Thymus (tissue), 11 donors: ENCODE measurements at regions not wholly inside any gene's neighbourhood (a gene's known extent, or its start where the extent isn't known, plus 50 kb on each side); places are given as distances from the start of the nearest gene placed in this dataset.

Source experiments
- DNase-seq, 9 donors: peaks; one replicate each; pipeline ENCODE4 v3.0.0-alpha.2; 2013; ENCODE audit warnings: low spot score in 9 of 9, low read depth in 6 of 9, missing footprints in 1 of 9
- H3K27ac ChIP-seq, 2 donors: one replicate each; pipeline ENCODE4 v1.5.1; 2013; ENCODE audit warnings: control low read depth in 1 of 2, low read depth in 1 of 2, low read length in 1 of 2, mild to moderate bottlenecking in 1 of 2, moderate library complexity in 1 of 2
- H3K27me3 ChIP-seq, 2 donors: one replicate each; pipeline ENCODE4 v1.5.1; 2013; ENCODE audit warnings: low read length in 1 of 2; ENCODE audit not compliant: control insufficient read depth in 2 of 2, insufficient read depth in 1 of 2
- H3K36me3 ChIP-seq, 2 donors: one replicate each; pipeline ENCODE4 v1.5.1; 2013; ENCODE audit warnings: low read length in 1 of 2, mild to moderate bottlenecking in 1 of 2, moderate library complexity in 1 of 2; ENCODE audit not compliant: control insufficient read depth in 2 of 2, insufficient read depth in 2 of 2
- H3K4me1 ChIP-seq, 2 donors: one replicate each; pipeline ENCODE4 v1.5.1; 2013; ENCODE audit warnings: low read length in 2 of 2; ENCODE audit not compliant: control insufficient read depth in 2 of 2, insufficient read depth in 2 of 2
- H3K4me3 ChIP-seq, 2 donors: one replicate each; pipeline ENCODE4 v1.5.1; 2013; ENCODE audit warnings: low read length in 2 of 2, control low read depth in 1 of 2, mild to moderate bottlenecking in 1 of 2
- H3K9me3 ChIP-seq, 2 donors: one replicate each; pipeline ENCODE4 v1.5.1; 2013; ENCODE audit warnings: low read length in 1 of 2, mild to moderate bottlenecking in 1 of 2; ENCODE audit not compliant: control insufficient read depth in 2 of 2, insufficient read depth in 1 of 2
- WGBS: extraction: QIAGEN DNeasy Blood & Tissue Kit; methylation state at CpG from one replicate; pipeline ENCODE4 v1.1.7; 2013; 5-methylcytosine and 5-hydroxymethylcytosine counted together
- donor health status: healthy.

DNA sequence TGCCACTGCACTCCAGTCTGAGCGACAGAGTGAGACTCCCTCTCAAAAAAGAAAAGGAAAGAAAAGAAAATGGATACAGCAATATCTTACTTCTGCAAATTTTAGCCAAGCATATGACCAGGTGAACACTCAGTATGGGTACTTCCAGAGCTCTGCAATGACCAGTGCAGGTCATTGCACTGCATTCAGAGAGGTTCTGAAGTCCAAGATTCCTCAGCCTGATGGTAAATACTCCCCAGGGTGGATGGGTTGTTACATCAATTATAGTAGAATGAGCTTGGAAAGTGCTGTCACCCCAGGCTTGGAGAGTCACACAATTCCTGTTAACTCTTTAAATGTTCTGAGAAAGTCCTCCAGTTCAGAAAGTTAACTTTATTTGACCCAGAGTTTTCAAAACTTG is 103.7 kb downstream of the RPLP1 start:
- 100% methylated on average over 1 of the region's 1 CpG for WGBS
- no peaks in the 10 kb centered on the region for H3K27me3 ChIP-seq
- DNase-seq = no peak
- H3K4me3 ChIP-seq = no peak overlapping the region
- H3K4me1 ChIP-seq = no peaks in the 10 kb centered on the region
- H3K27ac ChIP-seq = no peak overlapping the region
- no peaks in the 10 kb centered on the region for H3K36me3 ChIP-seq
- H3K9me3 ChIP-seq = peaks cover 0 to 13% of the 10 kb centered on the region in 2 donors

DNA sequence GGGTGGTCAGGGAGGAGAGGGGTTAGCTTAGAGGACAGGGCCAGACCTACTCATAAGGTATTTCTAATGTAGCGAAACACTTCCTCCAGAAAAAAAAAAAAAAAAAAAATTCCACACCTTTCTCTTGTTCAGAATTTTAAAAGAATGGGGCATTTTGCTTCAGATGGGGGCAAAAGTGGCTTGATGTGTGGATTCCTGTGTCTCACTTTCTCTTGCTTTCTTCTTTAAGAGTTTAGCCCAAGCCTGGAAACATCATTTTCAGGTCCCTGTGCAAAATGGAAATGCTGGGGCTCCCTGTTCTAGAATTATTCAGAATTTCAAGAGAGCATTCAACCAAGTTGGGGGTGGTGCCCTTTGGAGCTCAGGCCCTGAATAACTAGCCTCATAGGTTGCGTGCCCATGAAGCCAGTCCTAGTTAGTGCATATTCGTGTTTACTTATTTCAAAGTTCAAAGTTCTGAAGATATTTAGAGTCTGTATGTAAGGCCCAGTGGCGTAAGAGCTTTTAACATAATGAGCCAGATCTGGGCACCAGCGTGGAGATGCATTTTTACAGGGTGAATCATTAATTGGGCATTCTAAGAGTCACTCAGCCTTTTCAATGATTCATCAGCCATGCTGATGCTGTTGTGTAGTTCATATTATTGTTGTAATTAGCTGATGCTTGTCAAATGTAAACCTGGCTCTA is 104.5 kb downstream of the RPLP1 start:
- DNase-seq = no peak
- WGBS = 96% methylated on average over 5 of the region's 5 CpGs
- H3K27me3 ChIP-seq = no peaks in the 10 kb centered on the region
- H3K9me3 ChIP-seq = peaks cover 0 to 7% of the 10 kb centered on the region in 2 donors
- H3K4me3 ChIP-seq = no peak overlapping the region
- no peak overlapping the region for H3K27ac ChIP-seq
- no peaks in the 10 kb centered on the region for H3K36me3 ChIP-seq
- H3K4me1 ChIP-seq = no peaks in the 10 kb centered on the region

DNA sequence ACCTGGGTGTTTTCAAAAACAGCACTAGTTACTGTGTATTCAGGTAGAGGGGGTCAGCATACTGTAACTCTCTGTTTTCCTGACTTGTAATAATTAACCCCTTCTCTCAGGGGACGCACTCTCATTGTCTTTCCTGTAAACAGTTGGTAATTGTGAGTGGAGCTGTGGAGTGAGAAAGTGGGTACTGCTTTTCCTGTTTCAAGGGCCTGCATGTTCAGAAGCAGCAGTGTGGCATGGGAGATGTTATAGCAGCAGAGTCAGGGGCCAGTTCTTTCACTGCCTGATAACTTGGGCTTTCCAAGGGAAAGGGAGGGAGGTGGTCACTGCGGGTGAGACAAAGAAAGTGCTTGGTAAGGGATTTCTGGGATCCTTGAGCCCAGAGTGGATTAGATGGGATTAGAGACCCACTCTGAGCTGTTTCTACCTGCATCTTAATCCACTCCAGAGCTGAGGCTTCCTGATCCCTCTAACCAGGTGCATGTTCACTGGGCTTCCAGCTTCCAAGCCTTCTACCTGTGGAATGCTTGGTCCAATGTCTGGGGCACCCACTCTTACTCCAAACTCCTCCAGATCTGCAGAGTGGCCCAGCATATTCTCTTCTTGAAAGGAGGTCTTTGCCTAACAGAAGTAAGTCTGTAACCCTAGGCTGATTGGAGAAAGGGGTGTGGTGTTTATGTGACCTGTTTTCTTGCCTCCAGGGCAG is 105.2 kb downstream of the RPLP1 start:
- DNase-seq = no peak
- H3K4me1 ChIP-seq = no peaks in the 10 kb centered on the region
- no peaks in the 10 kb centered on the region for H3K27me3 ChIP-seq
- H3K9me3 ChIP-seq = no peaks in the 10 kb centered on the region
- H3K36me3 ChIP-seq = no peaks in the 10 kb centered on the region
- no peak overlapping the region for H3K4me3 ChIP-seq
- WGBS = 96% methylated on average over 2 of the region's 2 CpGs
- H3K27ac ChIP-seq = no peak overlapping the region

DNA sequence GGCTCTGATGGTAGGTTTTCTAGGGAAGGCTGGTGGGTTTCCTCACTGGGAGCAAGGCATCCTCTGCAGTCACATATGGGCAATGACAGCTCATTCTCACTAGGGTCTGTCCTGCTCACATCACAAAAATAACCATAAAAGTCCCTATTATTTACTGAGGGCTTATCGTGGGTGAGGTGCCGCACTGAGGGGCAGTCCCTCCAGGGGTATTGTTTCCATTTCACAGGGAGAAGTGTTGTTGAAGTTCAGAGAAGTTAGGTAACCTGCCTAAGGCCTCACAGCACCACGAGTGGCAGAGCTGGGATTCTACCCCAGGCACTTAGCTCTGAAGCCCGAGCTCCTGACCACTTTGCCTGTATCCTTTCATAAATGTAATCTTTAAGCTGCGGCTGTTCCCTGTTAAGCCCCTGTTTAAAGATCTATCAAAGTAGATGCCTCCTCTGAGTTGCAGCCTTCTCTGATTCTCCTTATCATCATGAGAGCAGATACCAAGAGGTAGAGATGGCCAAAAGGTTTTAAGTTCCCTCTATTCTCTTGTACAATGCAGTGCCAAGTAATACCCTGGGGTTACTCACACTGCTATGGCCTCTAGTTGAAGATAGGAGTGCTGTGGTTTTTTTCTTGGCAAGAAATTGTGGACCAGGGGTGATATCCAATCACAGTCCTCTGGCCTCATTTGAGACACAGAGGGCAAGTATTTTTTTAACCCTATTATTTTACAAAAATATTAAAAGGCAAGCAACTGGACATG is 107.0 kb downstream of the RPLP1 start:
- H3K9me3 ChIP-seq = no peaks in the 10 kb centered on the region
- no peaks in the 10 kb centered on the region for H3K36me3 ChIP-seq
- no peak overlapping the region for H3K4me3 ChIP-seq
- no peaks in the 10 kb centered on the region for H3K27me3 ChIP-seq
- 75% methylated on average over 5 of the region's 5 CpGs for WGBS
- no peaks in the 10 kb centered on the region for H3K4me1 ChIP-seq
- no peak overlapping the region for H3K27ac ChIP-seq
- no peak for DNase-seq

DNA sequence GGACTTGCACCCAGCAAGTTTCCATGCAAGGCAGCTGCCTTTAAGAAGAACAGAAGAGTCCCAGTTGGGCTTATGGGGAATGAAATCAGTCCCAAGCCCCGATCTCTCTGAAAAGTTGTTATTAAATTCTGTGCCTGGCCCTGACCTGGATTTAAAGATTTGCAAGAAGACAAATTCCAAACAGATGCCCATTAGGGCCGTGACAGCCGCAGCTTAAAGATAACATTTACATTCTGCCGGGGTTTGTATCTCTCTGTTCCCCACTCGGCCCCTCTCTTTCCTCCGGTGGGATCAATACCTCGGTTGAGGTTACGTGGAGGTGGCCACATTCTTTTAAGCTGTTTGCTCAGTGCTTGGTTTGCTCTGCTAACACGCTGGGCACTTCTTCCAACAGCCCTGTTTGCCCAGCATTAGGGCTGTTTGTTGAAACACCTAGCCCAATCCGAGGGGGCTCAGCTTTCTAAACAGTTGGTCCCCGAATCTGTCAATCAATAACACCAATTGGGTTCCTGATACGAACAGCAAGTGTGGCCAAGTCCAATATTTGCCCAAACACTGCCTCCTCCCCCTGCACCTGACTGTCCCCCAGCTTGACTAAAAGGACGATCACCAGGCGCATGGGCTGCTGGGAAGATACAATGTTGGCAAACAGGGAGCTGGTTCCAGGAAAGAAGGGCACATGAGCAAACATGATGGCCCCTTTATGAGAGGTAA is 108.6 kb downstream of the RPLP1 start:
- DNase-seq = no peak
- H3K9me3 ChIP-seq = no peaks in the 10 kb centered on the region
- no peaks in the 10 kb centered on the region for H3K36me3 ChIP-seq
- WGBS = 95% methylated on average over 14 of the region's 14 CpGs
- no peak overlapping the region for H3K27ac ChIP-seq
- no peak overlapping the region for H3K4me3 ChIP-seq
- H3K27me3 ChIP-seq = no peaks in the 10 kb centered on the region
- no peaks in the 10 kb centered on the region for H3K4me1 ChIP-seq

DNA sequence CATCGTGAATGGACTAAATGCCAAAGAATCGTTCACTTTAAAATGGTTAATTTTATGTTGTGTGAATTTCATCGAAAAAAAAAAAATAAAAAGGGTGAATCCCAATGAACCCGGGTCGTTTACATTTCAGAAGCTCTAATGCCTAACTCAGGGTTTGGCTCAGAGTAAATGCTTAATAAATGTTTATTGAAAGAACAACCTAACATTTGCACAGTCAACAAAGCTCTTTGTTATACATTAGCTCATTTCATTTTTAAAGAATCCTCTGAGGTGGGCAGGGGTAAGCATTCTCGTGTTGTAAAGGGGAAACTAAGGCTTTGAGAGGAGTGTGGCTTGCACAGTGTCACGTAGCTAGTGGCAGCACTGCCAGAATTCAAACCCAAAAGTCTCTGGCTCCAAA is 109.5 kb downstream of the RPLP1 start:
- no peaks in the 10 kb centered on the region for H3K27me3 ChIP-seq
- no peaks in the 10 kb centered on the region for H3K36me3 ChIP-seq
- H3K9me3 ChIP-seq = no peaks in the 10 kb centered on the region
- 93% methylated on average over 7 of the region's 7 CpGs for WGBS
- no peak overlapping the region for H3K27ac ChIP-seq
- H3K4me3 ChIP-seq = no peak overlapping the region
- no peak for DNase-seq
- H3K4me1 ChIP-seq = no peaks in the 10 kb centered on the region

DNA sequence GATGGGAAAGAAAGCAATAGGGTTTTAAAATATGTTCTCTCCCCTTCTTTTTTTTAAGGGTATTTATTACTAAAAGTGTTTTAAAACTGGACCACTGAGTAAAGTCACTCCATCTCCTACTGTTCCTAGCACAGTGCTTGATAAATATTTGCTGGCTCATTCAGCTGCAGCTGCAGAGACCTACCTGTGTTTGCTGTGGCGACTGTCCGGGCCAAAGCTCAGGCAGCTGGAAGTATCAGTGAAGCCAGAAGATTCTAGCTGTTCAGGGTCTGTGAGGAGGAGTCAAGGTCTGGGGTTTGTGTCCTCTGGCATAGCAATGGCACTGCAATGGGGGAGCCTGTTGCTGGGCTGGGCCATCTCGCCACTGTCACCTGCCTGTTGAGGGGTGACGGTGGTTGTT is 109.9 kb downstream of the RPLP1 start:
- DNase-seq = no peak
- Histone ChIP-seq H3K36me3 (no peaks in the 10 kb centered on the region), H3K4me3 (no peak overlapping the region), H3K27ac (no peak overlapping the region), H3K9me3 (no peaks in the 10 kb centered on the region), H3K4me1 (no peaks in the 10 kb centered on the region), H3K27me3 (no peaks in the 10 kb centered on the region)
- 97% methylated on average over 4 of the region's 4 CpGs for WGBS

DNA sequence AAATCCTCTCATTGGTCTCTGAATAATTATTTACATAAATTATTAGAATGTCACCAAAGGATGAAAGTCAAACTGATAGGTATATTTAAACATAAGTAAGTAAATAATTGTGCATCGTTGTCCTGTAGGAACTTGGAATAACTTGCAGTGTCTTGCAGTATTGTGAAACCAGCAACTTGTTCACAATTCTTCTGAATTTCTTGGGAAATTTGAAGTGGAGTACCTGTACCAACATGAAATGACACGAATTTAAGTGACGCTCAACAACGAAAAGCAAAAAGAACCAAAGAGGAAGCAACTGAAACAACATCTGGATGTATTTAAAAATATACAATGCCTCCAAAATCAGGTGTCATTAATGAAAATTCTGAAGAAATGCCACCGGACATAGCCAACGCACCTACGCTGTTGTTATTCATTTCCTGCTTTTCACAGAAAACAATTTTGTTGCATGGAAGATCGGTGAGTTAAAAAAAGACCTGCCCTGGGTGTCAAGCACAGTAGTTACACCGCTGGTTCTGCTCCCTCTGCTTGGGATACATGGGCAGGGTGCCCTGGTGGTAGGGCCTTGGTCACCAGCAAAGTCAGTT is 112.5 kb downstream of the RPLP1 start:
- peak overlapping the region in 1 of 2 donors; percentile 18 for H3K27ac ChIP-seq
- H3K4me1 ChIP-seq = no peaks in the 10 kb centered on the region
- WGBS = 90% methylated on average over 9 of the region's 9 CpGs
- no peak for DNase-seq
- no peaks in the 10 kb centered on the region for H3K36me3 ChIP-seq
- H3K27me3 ChIP-seq = no peaks in the 10 kb centered on the region
- H3K9me3 ChIP-seq = no peaks in the 10 kb centered on the region
- H3K4me3 ChIP-seq = no peak overlapping the region
